ENCODE measurements at regions not wholly inside any gene's neighbourhood (a gene's known extent, or its start where the extent isn't known, plus 50 kb on each side); places are given as distances from the start of the nearest gene placed in this dataset.

DNA sequence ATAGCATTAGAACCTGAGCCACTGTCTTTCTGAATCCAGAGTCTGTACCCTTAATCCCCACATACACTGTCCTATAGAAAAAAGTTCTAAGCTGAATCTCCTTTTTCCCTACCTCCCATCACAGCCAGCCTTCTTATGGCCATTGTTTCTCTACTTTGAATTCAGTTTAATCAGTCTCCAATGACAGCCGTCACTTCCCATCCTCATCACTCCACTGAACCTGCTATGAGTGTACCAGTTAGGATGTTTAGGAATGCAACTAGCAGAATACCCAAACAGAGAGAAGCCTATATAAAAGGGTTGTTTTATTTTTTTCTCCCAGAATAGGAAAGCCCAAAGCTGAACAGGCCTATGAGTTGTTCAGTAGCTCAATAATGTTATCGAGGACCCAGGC, 220.4 kb upstream of the NREP start:
- Histone ChIP-seq H3K9me3 (no peaks in the 10 kb centered on the region), H3K4me3 (no peak overlapping the region), H3K4me1 (no peaks in the 10 kb centered on the region), H3K36me3 (no peaks in the 10 kb centered on the region), H3K27ac (no peak overlapping the region), H3K27me3 (no peaks in the 10 kb centered on the region)
- TF ChIP-seq CTCF (IDR thresholded peaks at IDR 0.05), result no peak
- no peak for DNase-seq (ENCODE audit: low spot score in 2 of 2)
- intact Hi-C loops (cut with DNase I), result no loop called here

GRCh38 chr5:111976705-111977435, 219.9 kb upstream of the NREP start:
- Histone ChIP-seq H3K36me3 (no peaks in the 10 kb centered on the region), H3K4me3 (no peak overlapping the region), H3K27ac (no peak overlapping the region), H3K27me3 (no peaks in the 10 kb centered on the region), H3K4me1 (no peaks in the 10 kb centered on the region), H3K9me3 (no peaks in the 10 kb centered on the region)
- DNase-seq (ENCODE audit: low spot score in 2 of 2), result no peak
- TF ChIP-seq CTCF (IDR thresholded peaks at IDR 0.05), result no peak
- intact Hi-C loops (cut with DNase I), result no loop called here

GRCh38 chr5:111975133-111975532, 218.1 kb upstream of the NREP start:
- Histone ChIP-seq H3K27me3 (no peaks in the 10 kb centered on the region), H3K27ac (no peak overlapping the region), H3K9me3 (no peaks in the 10 kb centered on the region), H3K4me1 (no peaks in the 10 kb centered on the region), H3K4me3 (no peak overlapping the region), H3K36me3 (no peaks in the 10 kb centered on the region)
- no peak for DNase-seq (ENCODE audit: low spot score in 2 of 2)
- no peak for TF ChIP-seq CTCF (IDR thresholded peaks at IDR 0.05)
- intact Hi-C loops (cut with DNase I), result no loop called here

GRCh38 chr5:111973961-111974360, 217.0 kb upstream of the NREP start:
- H3K4me1 ChIP-seq, result no peaks in the 10 kb centered on the region
- no peak overlapping the region for H3K4me3 ChIP-seq
- intact Hi-C loops (cut with DNase I), result no loop called here
- no peak overlapping the region for H3K27ac ChIP-seq
- H3K27me3 ChIP-seq, result no peaks in the 10 kb centered on the region
- H3K9me3 ChIP-seq, result no peaks in the 10 kb centered on the region
- H3K36me3 ChIP-seq, result no peaks in the 10 kb centered on the region
- no peak for DNase-seq (ENCODE audit: low spot score in 2 of 2)
- no peak for TF ChIP-seq CTCF (IDR thresholded peaks at IDR 0.05)

DNA sequence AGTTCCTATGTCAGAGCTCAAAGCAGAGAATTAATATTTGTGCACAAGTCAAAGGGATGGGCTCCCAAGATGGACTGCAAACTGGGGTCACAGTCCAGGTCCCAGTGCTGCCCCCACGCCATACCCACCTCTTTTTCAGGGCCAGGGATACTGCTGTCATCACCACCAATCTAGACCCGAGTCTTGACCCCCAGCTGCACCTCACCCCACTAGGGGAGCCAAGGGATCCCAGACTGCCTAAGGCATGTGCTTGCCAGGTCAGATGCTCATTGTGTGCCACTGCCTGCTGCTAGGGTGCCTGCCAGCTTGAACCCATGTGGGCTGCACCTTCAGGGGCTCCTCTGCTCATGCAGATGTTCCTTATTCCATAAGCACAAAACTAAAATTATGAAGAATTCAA, 215.6 kb upstream of the NREP start:
- no peak overlapping the region for H3K4me3 ChIP-seq
- intact Hi-C loops (cut with DNase I), result no loop called here
- H3K27me3 ChIP-seq, result no peaks in the 10 kb centered on the region
- no peak overlapping the region for H3K27ac ChIP-seq
- no peak for DNase-seq (ENCODE audit: low spot score in 2 of 2)
- TF ChIP-seq CTCF (IDR thresholded peaks at IDR 0.05), result no peak
- no peaks in the 10 kb centered on the region for H3K9me3 ChIP-seq
- H3K4me1 ChIP-seq, result no peaks in the 10 kb centered on the region
- H3K36me3 ChIP-seq, result no peaks in the 10 kb centered on the region

DNA sequence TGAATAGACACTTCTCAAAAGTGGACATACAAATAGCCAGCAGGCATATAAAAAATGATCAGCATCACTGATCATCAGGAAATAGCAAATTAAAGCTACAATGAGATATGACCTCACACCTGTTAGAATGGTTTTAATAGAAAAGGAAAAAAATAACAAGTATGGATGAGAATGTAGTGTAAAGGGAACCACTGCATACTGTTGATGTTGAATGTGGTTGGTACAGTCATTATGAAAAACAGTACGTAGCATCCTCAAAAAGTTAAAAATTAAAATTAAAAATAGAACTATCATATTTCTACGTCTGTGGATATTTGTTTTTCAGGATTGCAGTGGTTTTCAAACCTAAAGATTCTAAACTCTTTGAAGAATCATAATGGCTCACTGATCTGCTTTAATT, 215.1 kb upstream of the NREP start:
- no peak for DNase-seq (ENCODE audit: low spot score in 2 of 2)
- H3K36me3 ChIP-seq, result no peaks in the 10 kb centered on the region
- no peak for TF ChIP-seq CTCF (IDR thresholded peaks at IDR 0.05)
- intact Hi-C loops (cut with DNase I), result no loop called here
- H3K27me3 ChIP-seq, result no peaks in the 10 kb centered on the region
- H3K27ac ChIP-seq, result no peak overlapping the region
- H3K4me3 ChIP-seq, result no peak overlapping the region
- H3K9me3 ChIP-seq, result no peaks in the 10 kb centered on the region
- H3K4me1 ChIP-seq, result no peaks in the 10 kb centered on the region

Measured in ascending aorta (tissue), 2 donors.